ENCODE measurements at regions not wholly inside any gene's neighbourhood (a gene's known extent, or its start where the extent isn't known, plus 50 kb on each side); places are given as distances from the start of the nearest gene placed in this dataset.
A peak's percentile ranks its signal among the peaks of the same experiment; 100 is the strongest.

GRCh38 chr7:153432063-153432462 lies 620.1 kb upstream of the DPP6 start:
- peak in 1 of 4 experiments; percentile 22 for TF ChIP-seq CTCF (IDR thresholded peaks at IDR 0.05)
- no peak for TF ChIP-seq POLR2A (IDR thresholded peaks at IDR 0.05)
